IMR-90 (cell line): ENCODE measurements at regions not wholly inside any gene's neighbourhood (a gene's known extent, or its start where the extent isn't known, plus 50 kb on each side); places are given as distances from the start of the nearest gene placed in this dataset.

Experiments used
- BHLHE40 ChIP-seq: fragments of 150-350 bp; IDR thresholded peaks from 2 replicates; pipeline ENCODE4 v1.6.1; 2016; ENCODE audit warnings: mild to moderate bottlenecking, low read depth, low read length
- CHD1 ChIP-seq: IDR thresholded peaks from 2 replicates; pipeline ENCODE4 v1.6.1; 2012; ENCODE audit warnings: low read depth, low read length, improper control_type of control experiment
- CTCF ChIP-seq: conservative IDR thresholded peaks from 2 replicates; pipeline ENCODE4 v1.5.1; 2012; ENCODE audit warnings: mild to moderate bottlenecking, low read depth, low read length, improper control_type of control experiment
- POLR2A ChIP-seq: IDR thresholded peaks from 2 replicates; pipeline ENCODE4 v1.6.1; 2012; ENCODE audit warnings: mild to moderate bottlenecking, low read depth, low read length
- RCOR1 ChIP-seq: IDR thresholded peaks from 2 replicates; pipeline ENCODE4 v1.6.1; 2012; ENCODE audit warnings: mild to moderate bottlenecking, low read length, improper control_type of control experiment; ENCODE audit not compliant: insufficient replicate concordance

GRCh38 chr2:145359561-145359960, 839.6 kb upstream of the ZEB2 start:
- TF ChIP-seq CTCF (no peak), RCOR1 (no peak), POLR2A (no peak), BHLHE40 (no peak), CHD1 (no peak)
